Stimulated activated CD4-positive, alpha-beta T cell treated with anti-CD3 and anti-CD28 coated beads, Interleukin-1b, Interleukin-23, amount 100 ng/mL, for 1 hour (primary cell): ENCODE measurements at regions not wholly inside any gene's neighbourhood (a gene's known extent, or its start where the extent isn't known, plus 50 kb on each side); places are given as distances from the start of the nearest gene placed in this dataset.
A peak's percentile ranks its signal among the peaks of the same experiment; 100 is the strongest.
"Not testable (repeated sequence)": the region's sequence is repeated elsewhere in the genome, so short reads cannot be mapped to it uniquely, and the experiment has no call there.

Experiments
- DNase-seq, 2 donors: peaks; one replicate each; pipeline ENCODE4 v3.0.0-alpha.2; 2020; ENCODE audit warnings: low read depth in 2 of 2

GRCh38 chr11:12585861-12586260 lies 88.4 kb upstream of the TEAD1 start:
- DNase-seq, result no peak

- DNase-seq, result no peak
Measured at GRCh38 chr11:12587333-12587991, 86.8 kb upstream of the TEAD1 start.

GRCh38 chr11:12591706-12592105 lies 82.5 kb upstream of the TEAD1 start:
- DNase-seq, result no peak

GRCh38 chr11:12592283-12592682 lies 81.9 kb upstream of the TEAD1 start:
- no peak for DNase-seq

- not testable (repeated sequence) for DNase-seq
Measured at GRCh38 chr11:12595089-12595847, 79.0 kb upstream of the TEAD1 start.

- no peak for DNase-seq
Measured at GRCh38 chr11:12598330-12599256, 75.6 kb upstream of the TEAD1 start.

- peak in 1 of 2 donors; percentile 31 for DNase-seq
Measured at GRCh38 chr11:12599408-12600143, 74.6 kb upstream of the TEAD1 start.

- no peak for DNase-seq
Measured at GRCh38 chr11:12600829-12601228, 73.4 kb upstream of the TEAD1 start.

- no peak for DNase-seq
Measured at GRCh38 chr11:12602421-12602820, 71.8 kb upstream of the TEAD1 start.

GRCh38 chr11:12603143-12604088 lies 70.8 kb upstream of the TEAD1 start:
- no peak for DNase-seq

GRCh38 chr11:12604557-12605153 lies 69.6 kb upstream of the TEAD1 start:
- DNase-seq, result no peak

GRCh38 chr11:12606597-12606996 lies 67.6 kb upstream of the TEAD1 start:
- no peak for DNase-seq

GRCh38 chr11:12608678-12609077 lies 65.5 kb upstream of the TEAD1 start:
- not testable (repeated sequence) for DNase-seq

- DNase-seq, result no peak
Measured at GRCh38 chr11:12611352-12611751, 62.9 kb upstream of the TEAD1 start.

- no peak for DNase-seq
Measured at GRCh38 chr11:12617632-12618031, 56.6 kb upstream of the TEAD1 start.

GRCh38 chr11:12618743-12619540 lies 55.3 kb upstream of the TEAD1 start:
- no peak for DNase-seq

- no peak for DNase-seq
Measured at GRCh38 chr11:12623869-12624268, 50.4 kb upstream of the TEAD1 start.
